ENCODE measurements at regions not wholly inside any gene's neighbourhood (a gene's known extent, or its start where the extent isn't known, plus 50 kb on each side); places are given as distances from the start of the nearest gene placed in this dataset.

GRCh38 chr11:111162305-111162704 lies 83.2 kb upstream of the POU2AF2 start:
- Mint-ChIP-seq H3K4me3 (ENCODE audit: low read depth, unreplicated experiment) (no peak overlapping the region), H3K27me3 (ENCODE audit: unreplicated experiment) (peaks cover 13% of the 10 kb centered on the region), H3K9me3 (ENCODE audit: low read depth, unreplicated experiment) (no peaks in the 10 kb centered on the region), H3K27ac (ENCODE audit: unreplicated experiment) (no peak overlapping the region), H3K36me3 (ENCODE audit: insufficient read depth, unreplicated experiment) (no peaks in the 10 kb centered on the region), H3K4me1 (ENCODE audit: low read depth, unreplicated experiment) (no peaks in the 10 kb centered on the region)
- BruUV-seq (replicated peaks): no TSS peak
- intact Hi-C loops (cut with micrococcal nuclease; ENCODE audit: unreplicated experiment): no loop called here
- DNase-seq: no peak
- CTCF ChIA-PET: no interaction called here
- TF ChIP-seq CTCF (IDR thresholded peaks at IDR 0.05; ENCODE audit: unreplicated experiment): no peak

- Mint-ChIP-seq H3K4me3 (ENCODE audit: low read depth, unreplicated experiment) (no peak overlapping the region), H3K27me3 (ENCODE audit: unreplicated experiment) (no peaks in the 10 kb centered on the region), H3K9me3 (ENCODE audit: low read depth, unreplicated experiment) (no peaks in the 10 kb centered on the region), H3K27ac (ENCODE audit: unreplicated experiment) (no peak overlapping the region), H3K4me1 (ENCODE audit: low read depth, unreplicated experiment) (no peaks in the 10 kb centered on the region), H3K36me3 (ENCODE audit: insufficient read depth, unreplicated experiment) (no peaks in the 10 kb centered on the region)
- intact Hi-C loops (cut with micrococcal nuclease; ENCODE audit: unreplicated experiment): no loop called here
- CTCF ChIA-PET: no interaction called here
- no TSS peak for BruUV-seq (replicated peaks)
- TF ChIP-seq CTCF (IDR thresholded peaks at IDR 0.05; ENCODE audit: unreplicated experiment): no peak
- DNase-seq: no peak
Measured at GRCh38 chr11:111157571-111157970, 88.0 kb upstream of the POU2AF2 start.

GRCh38 chr11:111155021-111155420 lies 90.5 kb upstream of the POU2AF2 start:
- Mint-ChIP-seq H3K36me3 (ENCODE audit: insufficient read depth, unreplicated experiment) (no peaks in the 10 kb centered on the region), H3K4me1 (ENCODE audit: low read depth, unreplicated experiment) (no peaks in the 10 kb centered on the region), H3K9me3 (ENCODE audit: low read depth, unreplicated experiment) (no peaks in the 10 kb centered on the region), H3K4me3 (ENCODE audit: low read depth, unreplicated experiment) (no peak overlapping the region), H3K27ac (ENCODE audit: unreplicated experiment) (no peak overlapping the region), H3K27me3 (ENCODE audit: unreplicated experiment) (no peaks in the 10 kb centered on the region)
- no peak for DNase-seq
- intact Hi-C loops (cut with micrococcal nuclease; ENCODE audit: unreplicated experiment): no loop called here
- no TSS peak for BruUV-seq (replicated peaks)
- no peak for TF ChIP-seq CTCF (IDR thresholded peaks at IDR 0.05; ENCODE audit: unreplicated experiment)
- CTCF ChIA-PET: no interaction called here

- DNase-seq: no peak
- CTCF ChIA-PET: no interaction called here
- Mint-ChIP-seq H3K9me3 (ENCODE audit: low read depth, unreplicated experiment) (no peaks in the 10 kb centered on the region), H3K36me3 (ENCODE audit: insufficient read depth, unreplicated experiment) (no peaks in the 10 kb centered on the region), H3K4me1 (ENCODE audit: low read depth, unreplicated experiment) (no peaks in the 10 kb centered on the region), H3K4me3 (ENCODE audit: low read depth, unreplicated experiment) (no peak overlapping the region), H3K27me3 (ENCODE audit: unreplicated experiment) (no peaks in the 10 kb centered on the region), H3K27ac (ENCODE audit: unreplicated experiment) (no peak overlapping the region)
- intact Hi-C loops (cut with micrococcal nuclease; ENCODE audit: unreplicated experiment): no loop called here
- no peak for TF ChIP-seq CTCF (IDR thresholded peaks at IDR 0.05; ENCODE audit: unreplicated experiment)
- BruUV-seq (replicated peaks): no TSS peak
Measured at GRCh38 chr11:111153194-111153593, 92.3 kb upstream of the POU2AF2 start.

- Mint-ChIP-seq H3K9me3 (ENCODE audit: low read depth, unreplicated experiment) (no peaks in the 10 kb centered on the region), H3K27ac (ENCODE audit: unreplicated experiment) (no peak overlapping the region), H3K36me3 (ENCODE audit: insufficient read depth, unreplicated experiment) (no peaks in the 10 kb centered on the region), H3K27me3 (ENCODE audit: unreplicated experiment) (no peaks in the 10 kb centered on the region), H3K4me3 (ENCODE audit: low read depth, unreplicated experiment) (no peak overlapping the region), H3K4me1 (ENCODE audit: low read depth, unreplicated experiment) (no peaks in the 10 kb centered on the region)
- no peak for DNase-seq
- intact Hi-C loops (cut with micrococcal nuclease; ENCODE audit: unreplicated experiment): no loop called here
- no TSS peak for BruUV-seq (replicated peaks)
- CTCF ChIA-PET: no interaction called here
- no peak for TF ChIP-seq CTCF (IDR thresholded peaks at IDR 0.05; ENCODE audit: unreplicated experiment)
Measured at GRCh38 chr11:111148953-111149352, 96.6 kb upstream of the POU2AF2 start.

All from Calu3 (cell line).